ENCODE measurements at regions not wholly inside any gene's neighbourhood (a gene's known extent, or its start where the extent isn't known, plus 50 kb on each side); places are given as distances from the start of the nearest gene placed in this dataset.
A peak's percentile ranks its signal among the peaks of the same experiment; 100 is the strongest.
"Not testable (repeated sequence)": the region's sequence is repeated elsewhere in the genome, so short reads cannot be mapped to it uniquely, and the experiment has no call there.

DNA sequence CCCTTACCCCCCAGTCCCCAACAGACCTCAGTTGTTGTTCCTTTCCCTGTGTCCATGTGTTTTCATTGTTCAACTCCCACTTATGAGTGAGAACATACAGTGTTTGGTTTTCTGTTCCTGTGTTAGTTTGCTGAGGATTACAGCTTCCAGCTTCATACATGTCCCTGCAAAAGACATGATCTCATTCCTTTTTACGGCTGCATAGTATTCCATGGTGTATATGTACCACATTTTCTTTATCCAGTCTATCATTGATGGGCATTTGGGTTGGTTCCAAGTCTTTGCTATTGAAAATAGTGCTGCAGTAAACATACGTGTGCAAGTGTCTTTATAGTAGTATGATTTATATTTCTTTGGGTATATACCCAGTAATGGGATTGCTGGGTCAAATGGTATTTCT lies 87.8 kb upstream of the TANK start:
- not testable (repeated sequence) for H3K27me3 ChIP-seq (replicated peaks; ENCODE audit: control insufficient read depth, insufficient read depth, low read length, poor library complexity, severe bottlenecking); DNase-seq; H3K4me3 ChIP-seq (ENCODE audit: insufficient read depth, low read depth, low read length, poor library complexity, severe bottlenecking); H3K9me3 ChIP-seq (ENCODE audit: control insufficient read depth, low read length); H3K27ac ChIP-seq (ENCODE audit: insufficient read depth, low read length, poor library complexity, severe bottlenecking); H3K4me1 ChIP-seq (ENCODE audit: control insufficient read depth, insufficient read depth, low read length, poor library complexity, severe bottlenecking); H3K36me3 ChIP-seq (ENCODE audit: control insufficient read depth, insufficient read depth, low read length)

DNA sequence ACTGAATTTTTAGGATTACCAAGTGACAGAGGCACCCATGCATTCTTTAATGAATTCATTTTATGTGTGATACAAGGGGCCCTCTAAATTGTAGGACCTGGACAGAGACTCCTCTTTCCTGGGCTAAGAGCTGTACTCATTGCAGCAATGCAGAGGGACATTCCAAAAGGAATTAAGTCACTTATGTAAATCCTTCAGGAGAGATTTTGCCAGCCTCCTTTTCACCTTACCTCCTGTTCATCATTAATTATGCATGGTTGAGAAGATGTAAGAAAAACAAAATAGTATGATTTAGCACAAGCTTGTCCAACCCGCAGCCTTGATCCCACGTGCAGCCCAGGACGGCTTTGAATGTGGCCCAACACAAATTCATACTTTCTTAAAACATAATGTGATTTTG lies 84.5 kb upstream of the TANK start:
- no peaks in the 10 kb centered on the region for H3K36me3 ChIP-seq (ENCODE audit: control insufficient read depth, insufficient read depth, low read length)
- H3K4me3 ChIP-seq (ENCODE audit: insufficient read depth, low read depth, low read length, poor library complexity, severe bottlenecking), result no peak overlapping the region
- no peak for DNase-seq
- H3K27ac ChIP-seq (ENCODE audit: insufficient read depth, low read length, poor library complexity, severe bottlenecking), result no peak overlapping the region
- peaks cover 16% of the 10 kb centered on the region for H3K4me1 ChIP-seq (ENCODE audit: control insufficient read depth, insufficient read depth, low read length, poor library complexity, severe bottlenecking)
- H3K9me3 ChIP-seq (ENCODE audit: control insufficient read depth, low read length), result no peaks in the 10 kb centered on the region
- H3K27me3 ChIP-seq (replicated peaks; ENCODE audit: control insufficient read depth, insufficient read depth, low read length, poor library complexity, severe bottlenecking), result no peaks in the 10 kb centered on the region

GRCh38 chr2:161076936-161077335 lies 83.3 kb upstream of the TANK start:
- Histone ChIP-seq H3K27me3 (replicated peaks; ENCODE audit: control insufficient read depth, insufficient read depth, low read length, poor library complexity, severe bottlenecking) (no peaks in the 10 kb centered on the region), H3K36me3 (ENCODE audit: control insufficient read depth, insufficient read depth, low read length) (no peaks in the 10 kb centered on the region), H3K4me1 (ENCODE audit: control insufficient read depth, insufficient read depth, low read length, poor library complexity, severe bottlenecking) (peaks cover 16% of the 10 kb centered on the region), H3K4me3 (ENCODE audit: insufficient read depth, low read depth, low read length, poor library complexity, severe bottlenecking) (no peak overlapping the region), H3K27ac (ENCODE audit: insufficient read depth, low read length, poor library complexity, severe bottlenecking) (peak overlapping the region; percentile 39), H3K9me3 (ENCODE audit: control insufficient read depth, low read length) (no peaks in the 10 kb centered on the region)
- DNase-seq, result no peak

- no peak overlapping the region for H3K4me3 ChIP-seq (ENCODE audit: insufficient read depth, low read depth, low read length, poor library complexity, severe bottlenecking)
- no peaks in the 10 kb centered on the region for H3K27me3 ChIP-seq (replicated peaks; ENCODE audit: control insufficient read depth, insufficient read depth, low read length, poor library complexity, severe bottlenecking)
- peak overlapping the region; percentile 39 for H3K27ac ChIP-seq (ENCODE audit: insufficient read depth, low read length, poor library complexity, severe bottlenecking)
- H3K9me3 ChIP-seq (ENCODE audit: control insufficient read depth, low read length), result no peaks in the 10 kb centered on the region
- H3K36me3 ChIP-seq (ENCODE audit: control insufficient read depth, insufficient read depth, low read length), result no peaks in the 10 kb centered on the region
- H3K4me1 ChIP-seq (ENCODE audit: control insufficient read depth, insufficient read depth, low read length, poor library complexity, severe bottlenecking), result peaks cover 16% of the 10 kb centered on the region
- DNase-seq, result peak; percentile 46 to 53 (median 50)
These were observed 82.6 kb upstream of the TANK start for GRCh38 chr2:161077367-161078210.

GRCh38 chr2:161078211-161078539 lies 82.1 kb upstream of the TANK start:
- Histone ChIP-seq H3K27me3 (replicated peaks; ENCODE audit: control insufficient read depth, insufficient read depth, low read length, poor library complexity, severe bottlenecking) (no peaks in the 10 kb centered on the region), H3K4me1 (ENCODE audit: control insufficient read depth, insufficient read depth, low read length, poor library complexity, severe bottlenecking) (peaks cover 16% of the 10 kb centered on the region), H3K36me3 (ENCODE audit: control insufficient read depth, insufficient read depth, low read length) (no peaks in the 10 kb centered on the region), H3K9me3 (ENCODE audit: control insufficient read depth, low read length) (no peaks in the 10 kb centered on the region), H3K4me3 (ENCODE audit: insufficient read depth, low read depth, low read length, poor library complexity, severe bottlenecking) (no peak overlapping the region), H3K27ac (ENCODE audit: insufficient read depth, low read length, poor library complexity, severe bottlenecking) (peak overlapping the region; percentile 39)
- no peak for DNase-seq

DNA sequence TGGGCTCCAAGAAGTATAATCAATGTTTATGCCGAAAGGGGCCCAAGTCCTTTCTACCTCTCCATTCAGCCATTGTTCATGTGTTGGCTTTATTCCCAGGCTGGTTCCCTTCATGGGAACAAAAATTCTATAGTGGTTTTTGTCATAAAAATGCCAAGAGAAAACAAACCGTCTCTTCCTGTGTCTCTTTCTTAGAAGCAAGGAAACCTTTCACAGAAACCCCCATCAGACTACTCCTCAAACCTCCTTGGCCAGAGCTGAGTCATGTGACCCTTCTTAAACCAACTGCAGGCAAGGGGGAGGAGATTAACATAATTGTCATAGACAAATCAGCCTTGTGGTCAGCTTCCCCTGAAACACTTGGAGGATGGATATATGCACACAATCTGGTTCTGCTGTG lies 75.1 kb upstream of the TANK start:
- DNase-seq, result no peak
- H3K27ac ChIP-seq (ENCODE audit: insufficient read depth, low read length, poor library complexity, severe bottlenecking), result no peak overlapping the region

DNA sequence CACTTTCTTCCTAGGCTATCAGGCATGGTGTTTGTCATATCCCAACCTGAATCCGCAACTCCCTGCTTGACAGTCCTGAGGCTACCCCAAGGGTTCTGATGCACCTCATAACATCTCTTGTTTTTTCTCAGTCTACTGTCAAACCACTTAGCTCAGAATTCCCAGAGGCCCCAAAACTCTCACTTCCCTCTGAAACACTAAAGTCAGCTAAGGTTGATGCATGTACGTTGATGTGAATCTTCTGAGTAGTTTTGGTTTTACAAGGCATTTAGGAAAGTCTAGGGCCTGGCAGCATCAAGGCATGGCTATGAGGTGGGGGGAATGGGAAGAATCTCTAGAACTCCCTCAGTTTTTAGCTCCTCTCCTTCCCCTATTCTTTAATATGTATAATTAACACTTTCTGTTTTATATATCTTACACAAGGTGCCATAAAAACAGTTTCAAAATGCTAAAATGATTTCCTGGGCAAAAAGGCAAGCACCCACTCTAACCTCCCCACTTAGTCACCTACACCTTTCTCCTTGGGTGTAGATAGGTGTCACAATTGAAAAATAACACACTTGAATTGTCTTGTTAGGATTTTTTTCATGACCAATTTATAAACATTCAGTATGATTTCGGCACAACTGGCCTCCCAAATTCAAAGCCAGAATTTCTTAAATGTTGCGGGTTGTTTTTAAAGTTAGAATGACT lies 71.4 kb upstream of the TANK start:
- no peak overlapping the region for H3K4me3 ChIP-seq (ENCODE audit: insufficient read depth, low read depth, low read length, poor library complexity, severe bottlenecking)
- no peaks in the 10 kb centered on the region for H3K27me3 ChIP-seq (replicated peaks; ENCODE audit: control insufficient read depth, insufficient read depth, low read length, poor library complexity, severe bottlenecking)
- no peaks in the 10 kb centered on the region for H3K4me1 ChIP-seq (ENCODE audit: control insufficient read depth, insufficient read depth, low read length, poor library complexity, severe bottlenecking)
- H3K36me3 ChIP-seq (ENCODE audit: control insufficient read depth, insufficient read depth, low read length), result no peaks in the 10 kb centered on the region
- no peak overlapping the region for H3K27ac ChIP-seq (ENCODE audit: insufficient read depth, low read length, poor library complexity, severe bottlenecking)
- H3K9me3 ChIP-seq (ENCODE audit: control insufficient read depth, low read length), result no peaks in the 10 kb centered on the region
- DNase-seq, result no peak

More for the DNA sequence above, 75.1 kb upstream of the TANK start:
- Histone ChIP-seq H3K36me3 (ENCODE audit: control insufficient read depth, insufficient read depth, low read length) (no peaks in the 10 kb centered on the region), H3K4me1 (ENCODE audit: control insufficient read depth, insufficient read depth, low read length, poor library complexity, severe bottlenecking) (no peaks in the 10 kb centered on the region), H3K27me3 (replicated peaks; ENCODE audit: control insufficient read depth, insufficient read depth, low read length, poor library complexity, severe bottlenecking) (no peaks in the 10 kb centered on the region), H3K4me3 (ENCODE audit: insufficient read depth, low read depth, low read length, poor library complexity, severe bottlenecking) (no peak overlapping the region), H3K9me3 (ENCODE audit: control insufficient read depth, low read length) (no peaks in the 10 kb centered on the region)

GRCh38 chr2:161090411-161090810 lies 69.8 kb upstream of the TANK start:
- Histone ChIP-seq H3K4me1 (ENCODE audit: control insufficient read depth, insufficient read depth, low read length, poor library complexity, severe bottlenecking) (no peaks in the 10 kb centered on the region), H3K27me3 (replicated peaks; ENCODE audit: control insufficient read depth, insufficient read depth, low read length, poor library complexity, severe bottlenecking) (no peaks in the 10 kb centered on the region), H3K36me3 (ENCODE audit: control insufficient read depth, insufficient read depth, low read length) (no peaks in the 10 kb centered on the region), H3K27ac (ENCODE audit: insufficient read depth, low read length, poor library complexity, severe bottlenecking) (no peak overlapping the region), H3K9me3 (ENCODE audit: control insufficient read depth, low read length) (no peaks in the 10 kb centered on the region), H3K4me3 (ENCODE audit: insufficient read depth, low read depth, low read length, poor library complexity, severe bottlenecking) (no peak overlapping the region)
- peak in 1 of 3 donors; percentile 14 for DNase-seq

DNA sequence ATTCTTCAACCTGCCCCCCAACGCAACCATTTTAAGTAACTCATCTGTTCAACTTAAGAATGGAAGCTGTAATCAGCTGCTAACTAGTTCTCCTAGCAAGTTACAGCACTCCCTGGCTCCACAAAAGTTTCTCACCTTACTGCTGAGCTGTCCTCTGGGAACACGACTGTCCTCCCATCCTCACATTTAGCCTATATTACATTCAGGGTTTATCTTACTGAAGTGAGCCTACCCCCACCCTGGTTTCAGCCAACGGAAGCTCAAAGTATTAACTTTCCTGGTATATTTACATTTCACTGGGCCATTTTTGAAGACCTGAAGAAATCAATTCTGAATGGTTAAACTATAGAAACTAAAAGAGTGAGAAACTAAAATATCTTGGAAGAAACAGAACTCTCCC lies 64.9 kb upstream of the TANK start:
- H3K27ac ChIP-seq (ENCODE audit: insufficient read depth, low read length, poor library complexity, severe bottlenecking), result no peak overlapping the region
- no peak overlapping the region for H3K4me3 ChIP-seq (ENCODE audit: insufficient read depth, low read depth, low read length, poor library complexity, severe bottlenecking)
- H3K4me1 ChIP-seq (ENCODE audit: control insufficient read depth, insufficient read depth, low read length, poor library complexity, severe bottlenecking), result no peaks in the 10 kb centered on the region
- no peaks in the 10 kb centered on the region for H3K9me3 ChIP-seq (ENCODE audit: control insufficient read depth, low read length)
- H3K27me3 ChIP-seq (replicated peaks; ENCODE audit: control insufficient read depth, insufficient read depth, low read length, poor library complexity, severe bottlenecking), result no peaks in the 10 kb centered on the region
- H3K36me3 ChIP-seq (ENCODE audit: control insufficient read depth, insufficient read depth, low read length), result no peaks in the 10 kb centered on the region
- no peak for DNase-seq

DNA sequence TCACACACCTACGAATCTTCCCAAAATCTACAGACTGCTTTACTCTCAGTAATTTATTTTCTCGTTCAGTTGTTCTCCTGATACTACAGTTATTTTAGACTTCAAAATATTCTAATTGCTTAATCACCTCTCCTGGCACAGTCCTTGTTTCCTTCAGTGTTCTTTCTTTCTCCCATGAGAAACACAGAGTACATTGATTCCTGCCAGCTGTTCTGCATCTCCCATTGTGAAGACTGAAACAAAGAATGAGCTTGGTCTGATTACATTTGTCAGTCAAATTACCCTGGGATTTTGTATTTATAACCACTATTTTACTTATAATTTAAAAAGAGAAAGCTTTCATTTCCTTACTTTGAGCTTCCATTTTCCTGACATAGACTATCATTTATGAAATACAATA lies 63.9 kb upstream of the TANK start:
- H3K4me3 ChIP-seq (ENCODE audit: insufficient read depth, low read depth, low read length, poor library complexity, severe bottlenecking), result no peak overlapping the region
- no peaks in the 10 kb centered on the region for H3K4me1 ChIP-seq (ENCODE audit: control insufficient read depth, insufficient read depth, low read length, poor library complexity, severe bottlenecking)
- H3K36me3 ChIP-seq (ENCODE audit: control insufficient read depth, insufficient read depth, low read length), result no peaks in the 10 kb centered on the region
- no peaks in the 10 kb centered on the region for H3K9me3 ChIP-seq (ENCODE audit: control insufficient read depth, low read length)
- H3K27me3 ChIP-seq (replicated peaks; ENCODE audit: control insufficient read depth, insufficient read depth, low read length, poor library complexity, severe bottlenecking), result no peaks in the 10 kb centered on the region
- no peak overlapping the region for H3K27ac ChIP-seq (ENCODE audit: insufficient read depth, low read length, poor library complexity, severe bottlenecking)
- no peak for DNase-seq

Measured in effector memory CD4-positive, alpha-beta T cell (primary cell).